Breast epithelium (tissue), 3 donors: ENCODE measurements at regions not wholly inside any gene's neighbourhood (a gene's known extent, or its start where the extent isn't known, plus 50 kb on each side); places are given as distances from the start of the nearest gene placed in this dataset.

Experiments used
- CTCF ChIP-seq, 3 donors: fragments of 450-650 bp; IDR thresholded peaks; one replicate each; pipeline ENCODE4 v1.5.1; 2016 to 2017; ENCODE audit warnings: antibody characterized with exemption in 3 of 3, mild to moderate bottlenecking in 3 of 3, moderate library complexity in 3 of 3
- POLR2A ChIP-seq: fragments of 450-650 bp; IDR thresholded peaks from one replicate; pipeline ENCODE4 v1.6.1; 2016; ENCODE audit warnings: antibody characterized with exemption, mild to moderate bottlenecking, moderate library complexity

GRCh38 chr14:83260751-83261150 is 1727.1 kb upstream of the SEL1L start:
- TF ChIP-seq CTCF (IDR thresholded peaks at IDR 0.05) (no peak), POLR2A (no peak)
